ENCODE measurements at regions not wholly inside any gene's neighbourhood (a gene's known extent, or its start where the extent isn't known, plus 50 kb on each side); places are given as distances from the start of the nearest gene placed in this dataset.

GRCh38 chr9:31275419-31275818, 1109.0 kb upstream of the ACO1 start (continued):
- no peak for TF ChIP-seq RNF2 (IDR thresholded peaks at IDR 0.05; ENCODE audit: borderline replicate concordance, low read depth, low read length, missing control alignments, poor library complexity, severe bottlenecking)
